Testis (tissue), 2 donors: ENCODE measurements at regions not wholly inside any gene's neighbourhood (a gene's known extent, or its start where the extent isn't known, plus 50 kb on each side); places are given as distances from the start of the nearest gene placed in this dataset.

Source experiments
- CTCF ChIP-seq, 3 experiments: fragments of 450-650 bp in 2 of 3; fragments of 200-600 bp in 1 of 3; sonication (generic) in 1 of 3; IDR thresholded peaks; one replicate each; pipeline ENCODE4 v1.5.1; 2016 to 2019; ENCODE audit warnings: antibody characterized with exemption in 3 of 3, mild to moderate bottlenecking in 2 of 3, moderate library complexity in 1 of 3
- POLR2A ChIP-seq: fragments of 450-650 bp; IDR thresholded peaks from one replicate; pipeline ENCODE4 v1.6.1; 2017; ENCODE audit warnings: antibody characterized with exemption, mild to moderate bottlenecking, moderate library complexity

- no peak for TF ChIP-seq POLR2A
- no peak for TF ChIP-seq CTCF (IDR thresholded peaks at IDR 0.05)
These were observed 144.5 kb downstream of the SEC61B start for GRCh38 chr9:99366621-99367020.
